Activated CD4-positive, alpha-beta memory T cell treated with anti-CD3 and anti-CD28 coated beads, Interleukin-2, amount 10 ng/mL, durations not matched to agents 7 days and 5 days (primary cell): ENCODE measurements at regions not wholly inside any gene's neighbourhood (a gene's known extent, or its start where the extent isn't known, plus 50 kb on each side); places are given as distances from the start of the nearest gene placed in this dataset.
"Not testable (repeated sequence)": the region's sequence is repeated elsewhere in the genome, so short reads cannot be mapped to it uniquely, and the experiment has no call there.

ENCODE experiments used
- CTCF ChIA-PET: fragments of 350-600 bp; sonication (Branson Sonifier 250); formaldehyde crosslinking; loops from one replicate; lab custom pipeline; 2021; ENCODE audit warnings: antibody characterized with exemption, inconsistent platforms; lab: Charles Lee
- POLR2A ChIA-PET: fragments of 350-600 bp; sonication (Branson Sonifier 250); formaldehyde crosslinking; loops from one replicate; lab custom pipeline; 2021; ENCODE audit warnings: antibody characterized with exemption; lab: Charles Lee
- DNase-seq: peaks from one replicate; pipeline ENCODE4 v3.0.0-alpha.2; 2020
- H3K27ac Mint-ChIP-seq: one replicate; pipeline ENCODE4 v1.8.0; 2021; ENCODE audit warnings: mild to moderate bottlenecking, mixed read lengths
- H3K27me3 Mint-ChIP-seq: one replicate; pipeline ENCODE4 v1.8.0; 2021; ENCODE audit warnings: mixed read lengths
- H3K36me3 Mint-ChIP-seq: one replicate; pipeline ENCODE4 v1.8.0; 2021; ENCODE audit warnings: low read depth, mixed read lengths
- H3K4me1 Mint-ChIP-seq: one replicate; pipeline ENCODE4 v1.8.0; 2021; ENCODE audit warnings: mixed read lengths
- H3K4me3 Mint-ChIP-seq: one replicate; pipeline ENCODE4 v1.8.0; 2021; ENCODE audit warnings: mild to moderate bottlenecking, mixed read lengths
- H3K9me3 Mint-ChIP-seq: one replicate; pipeline ENCODE4 v1.8.0; 2021; ENCODE audit warnings: mixed read lengths

- POLR2A ChIA-PET: no interaction called here
- H3K36me3 Mint-ChIP-seq: no peaks in the 10 kb centered on the region
- DNase-seq: no peak
Observed at GRCh38 chr7:94127026-94127425, 122.9 kb upstream of the BET1 start.

DNA sequence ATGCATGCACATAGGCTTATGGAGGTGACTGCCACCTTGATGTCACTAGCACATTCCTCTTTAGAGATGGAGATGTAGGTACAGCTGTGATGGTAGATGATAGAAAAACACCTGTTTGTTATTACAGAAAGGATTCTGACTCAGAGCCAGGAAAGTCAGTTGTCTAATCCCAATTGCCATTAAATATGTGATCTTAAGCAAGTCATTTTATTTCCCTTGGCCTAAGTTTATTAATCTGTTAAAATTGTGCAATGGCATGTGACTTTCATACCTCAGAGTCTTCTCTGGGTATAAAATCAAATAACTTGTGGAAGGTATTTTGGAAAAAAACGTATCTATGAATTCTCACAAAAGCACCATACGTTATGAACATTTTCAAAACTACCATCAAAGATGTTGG lies 123.9 kb upstream of the BET1 start:
- ChIA-PET CTCF (no interaction called here), POLR2A (no interaction called here)
- DNase-seq: no peak
- no peaks in the 10 kb centered on the region for H3K36me3 Mint-ChIP-seq
- no peak overlapping the region for H3K4me3 Mint-ChIP-seq
- no peaks in the 10 kb centered on the region for H3K9me3 Mint-ChIP-seq
- peaks cover 2% of the 10 kb centered on the region for H3K27me3 Mint-ChIP-seq
- H3K27ac Mint-ChIP-seq: no peak overlapping the region
- no peaks in the 10 kb centered on the region for H3K4me1 Mint-ChIP-seq

More at GRCh38 chr7:94127026-94127425, 122.9 kb upstream of the BET1 start:
- Mint-ChIP-seq H3K4me3 (no peak overlapping the region), H3K4me1 (no peaks in the 10 kb centered on the region), H3K27ac (no peak overlapping the region), H3K27me3 (peaks cover 2% of the 10 kb centered on the region), H3K9me3 (no peaks in the 10 kb centered on the region)
- CTCF ChIA-PET: no interaction called here

DNA sequence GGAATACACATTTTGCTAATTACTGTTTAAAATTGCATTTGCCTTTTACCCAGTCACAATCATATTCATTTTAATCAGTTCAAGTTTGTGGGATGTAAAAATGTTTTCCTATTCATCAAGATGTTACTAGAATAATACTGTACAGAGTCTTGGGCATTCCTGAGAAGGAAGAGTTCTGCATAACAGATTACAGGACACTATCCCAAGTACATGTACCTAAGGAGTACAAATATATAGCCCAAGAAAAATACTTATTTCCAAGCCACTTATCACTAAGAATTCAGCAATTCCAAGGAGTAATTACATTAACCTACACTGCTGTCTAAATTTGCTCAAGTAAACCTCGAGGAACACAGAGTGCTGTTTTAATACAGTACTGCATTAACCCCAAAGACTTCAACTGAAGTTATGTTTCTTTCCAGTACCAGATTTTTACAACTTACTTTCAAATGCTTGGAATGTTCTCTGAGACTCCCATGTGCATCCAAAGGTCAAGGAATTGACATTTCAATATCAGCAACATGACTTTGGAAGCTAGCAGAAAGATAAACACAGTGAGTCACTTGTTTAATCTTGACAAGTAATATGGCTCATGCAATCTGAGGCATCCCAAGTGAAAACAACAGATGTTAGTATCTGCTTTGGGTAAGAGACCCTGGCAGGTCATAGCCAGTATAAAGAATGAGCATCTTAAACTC lies 125.4 kb upstream of the BET1 start:
- ChIA-PET POLR2A (no interaction called here), CTCF (no interaction called here)
- peaks cover 2% of the 10 kb centered on the region for H3K27me3 Mint-ChIP-seq
- no peak overlapping the region for H3K27ac Mint-ChIP-seq
- no peaks in the 10 kb centered on the region for H3K9me3 Mint-ChIP-seq
- DNase-seq: no peak
- no peak overlapping the region for H3K4me3 Mint-ChIP-seq
- H3K4me1 Mint-ChIP-seq: no peaks in the 10 kb centered on the region
- no peaks in the 10 kb centered on the region for H3K36me3 Mint-ChIP-seq

DNA sequence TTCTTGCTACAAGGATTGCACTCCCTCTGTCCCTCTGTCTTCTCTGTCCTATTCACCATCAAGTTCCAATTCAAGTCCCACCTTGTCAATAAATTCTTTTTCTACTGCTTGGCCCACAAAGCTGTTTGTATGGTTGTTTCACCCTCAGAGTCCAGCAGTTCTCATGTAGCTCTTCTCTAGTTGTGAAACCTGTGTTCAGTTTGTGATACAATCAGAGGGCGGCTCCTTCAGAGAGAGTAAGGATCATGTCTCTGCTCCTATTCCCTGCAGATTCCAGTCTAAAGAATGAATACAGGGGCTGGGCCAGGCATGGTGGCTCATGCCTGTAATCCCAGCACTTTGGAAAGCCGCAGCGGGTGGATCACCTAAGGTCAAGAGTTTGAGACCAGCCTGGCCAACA lies 126.6 kb upstream of the BET1 start:
- Mint-ChIP-seq H3K27ac (no peak overlapping the region), H3K36me3 (no peaks in the 10 kb centered on the region), H3K4me1 (no peaks in the 10 kb centered on the region), H3K4me3 (no peak overlapping the region), H3K9me3 (no peaks in the 10 kb centered on the region), H3K27me3 (peaks cover 1% of the 10 kb centered on the region)
- ChIA-PET CTCF (no interaction called here), POLR2A (no interaction called here)
- no peak for DNase-seq

DNA sequence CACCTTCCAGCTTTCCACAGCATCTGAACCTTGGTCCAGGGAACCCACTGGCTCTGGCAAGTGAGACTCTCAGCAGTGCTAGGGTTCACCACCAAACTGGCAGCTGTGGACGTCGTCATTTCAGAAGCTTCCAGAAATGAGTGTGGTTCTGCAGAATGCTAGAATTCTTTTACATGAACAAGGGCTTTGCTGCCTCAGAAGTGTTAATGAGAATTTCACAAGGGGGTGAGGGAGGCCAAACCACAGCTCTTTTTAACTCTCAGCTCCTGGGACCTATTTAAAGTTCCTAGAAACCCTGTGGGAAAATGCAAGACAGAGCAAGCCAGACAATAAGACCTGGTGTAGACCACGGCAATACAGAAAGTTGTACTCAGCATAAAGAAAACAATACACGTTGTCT lies 129.3 kb upstream of the BET1 start:
- Mint-ChIP-seq H3K27me3 (peaks cover 3% of the 10 kb centered on the region), H3K36me3 (no peaks in the 10 kb centered on the region), H3K27ac (no peak overlapping the region), H3K9me3 (no peaks in the 10 kb centered on the region), H3K4me3 (no peak overlapping the region), H3K4me1 (no peaks in the 10 kb centered on the region)
- no peak for DNase-seq
- ChIA-PET CTCF (no interaction called here), POLR2A (no interaction called here)

GRCh38 chr7:94135180-94135579 lies 131.0 kb upstream of the BET1 start:
- H3K4me3 Mint-ChIP-seq: no peak overlapping the region
- CTCF ChIA-PET: no interaction called here
- no peak overlapping the region for H3K27ac Mint-ChIP-seq
- DNase-seq: no peak
- no peaks in the 10 kb centered on the region for H3K4me1 Mint-ChIP-seq
- no peaks in the 10 kb centered on the region for H3K9me3 Mint-ChIP-seq
- peaks cover 3% of the 10 kb centered on the region for H3K27me3 Mint-ChIP-seq
- POLR2A ChIA-PET: no interaction called here
- no peaks in the 10 kb centered on the region for H3K36me3 Mint-ChIP-seq

- Mint-ChIP-seq H3K4me3 (no peak overlapping the region), H3K27ac (no peak overlapping the region), H3K9me3 (no peaks in the 10 kb centered on the region), H3K27me3 (peaks cover 3% of the 10 kb centered on the region), H3K4me1 (no peaks in the 10 kb centered on the region), H3K36me3 (no peaks in the 10 kb centered on the region)
- ChIA-PET POLR2A (no interaction called here), CTCF (no interaction called here)
- DNase-seq: no peak
Observed at GRCh38 chr7:94142281-94142680, 138.1 kb upstream of the BET1 start.

DNA sequence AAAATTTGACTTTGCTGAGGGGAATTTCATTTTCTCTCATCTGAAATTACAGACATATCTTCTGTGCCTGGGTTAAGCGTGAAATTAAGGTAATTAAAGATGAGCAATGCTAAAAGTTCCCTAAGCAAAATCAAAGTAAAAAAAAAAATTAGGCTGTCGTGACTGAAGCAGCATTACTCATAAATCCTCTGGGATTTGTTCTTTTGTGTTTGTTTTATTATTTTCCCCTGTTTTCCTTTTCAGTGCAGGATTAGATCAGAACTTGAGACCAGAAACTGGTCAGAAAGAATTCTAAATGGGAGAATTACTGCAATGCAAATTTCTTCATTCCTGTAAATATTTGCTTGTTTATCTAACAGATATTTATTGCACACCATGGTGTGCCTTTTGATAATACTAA lies 141.4 kb upstream of the BET1 start:
- DNase-seq: no peak
- Mint-ChIP-seq H3K4me1 (no peaks in the 10 kb centered on the region), H3K27ac (no peak overlapping the region), H3K27me3 (peaks cover 3% of the 10 kb centered on the region), H3K36me3 (no peaks in the 10 kb centered on the region), H3K4me3 (no peak overlapping the region), H3K9me3 (no peaks in the 10 kb centered on the region)
- CTCF ChIA-PET: no interaction called here
- POLR2A ChIA-PET: no interaction called here

DNA sequence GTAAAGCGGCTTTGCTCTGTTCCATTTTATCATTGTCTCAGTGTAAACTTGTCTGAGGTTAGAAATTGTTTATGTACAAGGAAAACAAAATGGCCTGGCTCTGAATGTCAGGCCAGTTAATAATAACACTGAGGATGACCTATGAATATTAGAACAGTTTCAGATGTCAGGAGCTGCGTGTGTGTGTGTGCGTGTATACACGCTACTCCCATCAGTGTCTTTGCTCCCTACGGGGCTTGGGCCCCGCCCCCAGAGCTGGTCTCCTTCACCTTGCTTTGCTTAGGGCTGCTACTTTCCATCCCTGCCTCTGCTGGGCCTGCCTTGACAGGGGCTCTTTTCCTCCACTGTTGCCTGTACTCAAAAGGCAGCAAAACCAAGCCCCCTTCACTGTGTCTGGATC lies 142.3 kb upstream of the BET1 start:
- Mint-ChIP-seq H3K4me1 (no peaks in the 10 kb centered on the region), H3K27me3 (peaks cover 3% of the 10 kb centered on the region), H3K9me3 (no peaks in the 10 kb centered on the region), H3K27ac (no peak overlapping the region), H3K36me3 (no peaks in the 10 kb centered on the region), H3K4me3 (no peak overlapping the region)
- ChIA-PET CTCF (no interaction called here), POLR2A (no interaction called here)
- DNase-seq: no peak

GRCh38 chr7:94149789-94150545 lies 145.8 kb upstream of the BET1 start:
- ChIA-PET CTCF (no interaction called here), POLR2A (no interaction called here)
- Mint-ChIP-seq H3K4me3 (no peak overlapping the region), H3K27me3 (no peaks in the 10 kb centered on the region), H3K36me3 (no peaks in the 10 kb centered on the region), H3K4me1 (no peaks in the 10 kb centered on the region), H3K27ac (no peak overlapping the region), H3K9me3 (no peaks in the 10 kb centered on the region)
- DNase-seq: no peak

DNA sequence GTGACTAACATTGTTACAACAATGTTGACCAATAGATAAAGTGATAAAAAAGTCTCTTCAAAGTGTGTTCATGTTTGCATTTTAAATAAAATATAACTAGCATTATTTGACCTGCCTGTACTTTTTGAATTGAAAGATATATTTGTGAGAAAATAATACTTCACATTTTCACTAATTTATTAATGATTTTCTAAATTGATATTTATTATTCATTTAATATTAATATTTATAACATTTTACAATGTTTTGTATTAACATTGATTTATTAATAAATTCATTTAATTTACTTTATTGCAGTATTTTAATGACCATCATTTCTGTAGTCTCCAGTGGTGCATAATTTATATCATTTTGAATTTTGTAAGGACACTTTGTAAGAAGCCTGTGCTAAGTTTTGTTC lies 150.0 kb upstream of the BET1 start:
- ChIA-PET POLR2A (no interaction called here), CTCF (no interaction called here)
- Mint-ChIP-seq H3K27ac (no peak overlapping the region), H3K9me3 (no peaks in the 10 kb centered on the region), H3K4me1 (no peaks in the 10 kb centered on the region), H3K36me3 (no peaks in the 10 kb centered on the region), H3K4me3 (no peak overlapping the region), H3K27me3 (no peaks in the 10 kb centered on the region)
- DNase-seq: no peak

GRCh38 chr7:94154858-94155257 lies 150.7 kb upstream of the BET1 start:
- H3K36me3 Mint-ChIP-seq: no peaks in the 10 kb centered on the region
- H3K27me3 Mint-ChIP-seq: no peaks in the 10 kb centered on the region
- POLR2A ChIA-PET: no interaction called here

GRCh38 chr7:94157659-94158306 lies 153.6 kb upstream of the BET1 start:
- H3K27me3 Mint-ChIP-seq, CTCF ChIA-PET, H3K27ac Mint-ChIP-seq, H3K36me3 Mint-ChIP-seq, H3K4me3 Mint-ChIP-seq, H3K9me3 Mint-ChIP-seq, POLR2A ChIA-PET, DNase-seq, H3K4me1 Mint-ChIP-seq: not testable (repeated sequence)

More at GRCh38 chr7:94154858-94155257, 150.7 kb upstream of the BET1 start:
- Mint-ChIP-seq H3K9me3 (no peaks in the 10 kb centered on the region), H3K4me1 (no peaks in the 10 kb centered on the region), H3K4me3 (no peak overlapping the region), H3K27ac (no peak overlapping the region)
- CTCF ChIA-PET: no interaction called here
- no peak for DNase-seq
